DND-41 (cell line): ENCODE measurements at regions not wholly inside any gene's neighbourhood (a gene's known extent, or its start where the extent isn't known, plus 50 kb on each side); places are given as distances from the start of the nearest gene placed in this dataset.
A peak's percentile ranks its signal among the peaks of the same experiment; 100 is the strongest.

Experiments
- ATAC-seq: fragments of 200-7000 bp; cut with Tn5 transposase; 3 replicates; pipeline ENCODE4 v1.9.1; 2021; ENCODE audit warnings: low read depth; ENCODE audit not compliant: insufficient read depth
- DNase-seq: peaks from one replicate; pipeline ENCODE4 v3.0.0-alpha.2; 2020
- H2AFZ ChIP-seq: 2 replicates; pipeline ENCODE4 v1.6.0; 2012; ENCODE audit warnings: low read depth, low read length
- H3K27ac ChIP-seq: 2 replicates; pipeline ENCODE4 v1.5.1; 2012; ENCODE audit warnings: low read length, inconsistent platforms
- H3K27me3 ChIP-seq: fragments of 200-600 bp; sonication (generic); 2 replicates; pipeline ENCODE4 v1.6.0; 2012; ENCODE audit warnings: low read length, mild to moderate bottlenecking, inconsistent platforms; ENCODE audit not compliant: insufficient read depth, poor library complexity
- H3K36me3 ChIP-seq: 2 replicates; pipeline ENCODE4 v1.5.1; 2012; ENCODE audit warnings: low read length, inconsistent platforms; ENCODE audit not compliant: insufficient read depth
- H3K4me1 ChIP-seq: 2 replicates; pipeline ENCODE4 v1.5.1; 2012; ENCODE audit warnings: mild to moderate bottlenecking, low read length; ENCODE audit not compliant: insufficient read depth
- H3K4me2 ChIP-seq: 2 replicates; pipeline ENCODE4 v1.6.0; 2012; ENCODE audit warnings: mild to moderate bottlenecking, moderate library complexity, low read length, inconsistent platforms; ENCODE audit not compliant: insufficient read depth
- H3K4me3 ChIP-seq, 2 experiments: fragments of 200-600 bp in 1 of 2; shearing (Covaris generic) in 1 of 2; 2 replicates each; pipeline ENCODE4 v1.5.1; 2012 to 2016; ENCODE audit warnings: inconsistent platforms in 2 of 2, low read length in 2 of 2, mild to moderate bottlenecking in 2 of 2, low read depth in 1 of 2, moderate library complexity in 1 of 2
- H3K79me2 ChIP-seq: 2 replicates; pipeline ENCODE4 v1.6.0; 2012; ENCODE audit warnings: low read length, inconsistent platforms; ENCODE audit not compliant: insufficient read depth
- H3K9ac ChIP-seq: 2 replicates; pipeline ENCODE4 v1.6.0; 2012; ENCODE audit warnings: low read depth, mild to moderate bottlenecking, inconsistent platforms, low read length, moderate library complexity
- H3K9me3 ChIP-seq: 2 replicates; pipeline ENCODE4 v1.5.1; 2012; ENCODE audit warnings: low read length, moderate library complexity, mild to moderate bottlenecking, inconsistent platforms; ENCODE audit not compliant: insufficient read depth, severe bottlenecking
- H4K20me1 ChIP-seq: 2 replicates; pipeline ENCODE4 v1.6.0; 2012; ENCODE audit warnings: low read length; ENCODE audit not compliant: insufficient read depth
- EZH2 ChIP-seq: IDR thresholded peaks from 3 replicates; pipeline ENCODE4 v1.6.1; 2012; ENCODE audit warnings: borderline replicate concordance, low read depth, mild to moderate bottlenecking, moderate library complexity, low read length, inconsistent platforms; ENCODE audit not compliant: severe bottlenecking
- TF ChIP-seq, protein P1 (sequence below): IDR thresholded peaks from 2 replicates; pipeline ENCODE4 v1.5.1; 2012; ENCODE audit warnings: borderline replicate concordance, low read length, moderate library complexity, mild to moderate bottlenecking; ENCODE audit not compliant: poor library complexity, severe bottlenecking; ENCODE audit errors: extremely low read depth

DNA sequence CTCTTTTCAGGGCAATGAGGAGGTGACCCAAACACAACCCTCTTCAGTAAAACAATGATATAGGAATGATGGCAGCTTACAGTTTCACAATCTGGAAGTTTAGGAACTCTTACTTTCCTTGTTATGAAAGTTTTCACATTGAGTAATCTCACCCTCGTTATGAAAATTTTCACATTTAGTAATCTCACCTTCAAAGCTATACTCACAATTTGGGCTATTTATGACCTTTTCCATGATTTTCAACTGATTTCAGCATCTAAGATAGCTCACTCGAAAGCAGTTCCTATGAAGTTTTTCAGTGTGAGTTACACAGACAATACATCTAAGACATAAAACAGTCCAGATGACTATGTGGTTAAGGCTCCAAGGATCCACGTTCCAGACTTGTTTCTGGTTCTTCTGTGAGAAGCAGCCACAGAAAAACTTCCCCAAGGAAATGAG is 57.1 kb downstream of the FOXD1 start:
- TF ChIP-seq, protein P1, sequence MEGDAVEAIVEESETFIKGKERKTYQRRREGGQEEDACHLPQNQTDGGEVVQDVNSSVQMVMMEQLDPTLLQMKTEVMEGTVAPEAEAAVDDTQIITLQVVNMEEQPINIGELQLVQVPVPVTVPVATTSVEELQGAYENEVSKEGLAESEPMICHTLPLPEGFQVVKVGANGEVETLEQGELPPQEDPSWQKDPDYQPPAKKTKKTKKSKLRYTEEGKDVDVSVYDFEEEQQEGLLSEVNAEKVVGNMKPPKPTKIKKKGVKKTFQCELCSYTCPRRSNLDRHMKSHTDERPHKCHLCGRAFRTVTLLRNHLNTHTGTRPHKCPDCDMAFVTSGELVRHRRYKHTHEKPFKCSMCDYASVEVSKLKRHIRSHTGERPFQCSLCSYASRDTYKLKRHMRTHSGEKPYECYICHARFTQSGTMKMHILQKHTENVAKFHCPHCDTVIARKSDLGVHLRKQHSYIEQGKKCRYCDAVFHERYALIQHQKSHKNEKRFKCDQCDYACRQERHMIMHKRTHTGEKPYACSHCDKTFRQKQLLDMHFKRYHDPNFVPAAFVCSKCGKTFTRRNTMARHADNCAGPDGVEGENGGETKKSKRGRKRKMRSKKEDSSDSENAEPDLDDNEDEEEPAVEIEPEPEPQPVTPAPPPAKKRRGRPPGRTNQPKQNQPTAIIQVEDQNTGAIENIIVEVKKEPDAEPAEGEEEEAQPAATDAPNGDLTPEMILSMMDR: no peak
- no peak for TF ChIP-seq EZH2
- Histone ChIP-seq H4K20me1 (no peaks in the 10 kb centered on the region), H3K9me3 (no peaks in the 10 kb centered on the region), H3K4me3 (no peak overlapping the region), H3K4me2 (no peak overlapping the region), H3K79me2 (no peaks in the 10 kb centered on the region), H2AFZ (no peak overlapping the region), H3K27ac (no peak overlapping the region), H3K9ac (no peak overlapping the region), H3K36me3 (no peaks in the 10 kb centered on the region), H3K4me1 (peaks cover 31% of the 10 kb centered on the region), H3K27me3 (no peaks in the 10 kb centered on the region)
- no peak for DNase-seq
- no peak for ATAC-seq

DNA sequence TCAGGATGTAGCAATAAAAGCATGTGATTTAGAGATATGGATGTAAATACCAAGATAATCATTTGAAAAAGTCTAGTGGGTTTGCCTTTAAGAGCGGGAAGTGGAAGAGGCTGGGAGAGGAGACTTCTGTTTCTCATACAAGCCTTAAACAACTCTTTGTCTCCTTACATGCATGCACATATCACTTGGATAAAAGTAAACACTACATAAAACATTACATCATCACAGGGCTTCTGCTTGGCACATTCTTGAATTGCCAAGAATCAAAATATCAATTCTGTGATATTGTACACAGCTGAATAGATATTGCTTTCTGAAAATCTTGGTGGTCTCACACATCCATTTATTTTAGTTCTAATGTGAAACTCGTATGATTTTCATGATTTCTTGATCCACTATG is 57.6 kb downstream of the FOXD1 start:
- ATAC-seq: no peak
- Histone ChIP-seq H3K36me3 (no peaks in the 10 kb centered on the region), H3K4me3 (no peak overlapping the region), H2AFZ (no peak overlapping the region), H4K20me1 (no peaks in the 10 kb centered on the region), H3K9me3 (peaks cover 4% of the 10 kb centered on the region), H3K4me2 (no peak overlapping the region), H3K9ac (no peak overlapping the region), H3K27ac (no peak overlapping the region), H3K27me3 (no peaks in the 10 kb centered on the region), H3K4me1 (peaks cover 36% of the 10 kb centered on the region), H3K79me2 (no peaks in the 10 kb centered on the region)
- TF ChIP-seq EZH2: no peak
- TF ChIP-seq, protein P1: no peak
- no peak for DNase-seq

DNA sequence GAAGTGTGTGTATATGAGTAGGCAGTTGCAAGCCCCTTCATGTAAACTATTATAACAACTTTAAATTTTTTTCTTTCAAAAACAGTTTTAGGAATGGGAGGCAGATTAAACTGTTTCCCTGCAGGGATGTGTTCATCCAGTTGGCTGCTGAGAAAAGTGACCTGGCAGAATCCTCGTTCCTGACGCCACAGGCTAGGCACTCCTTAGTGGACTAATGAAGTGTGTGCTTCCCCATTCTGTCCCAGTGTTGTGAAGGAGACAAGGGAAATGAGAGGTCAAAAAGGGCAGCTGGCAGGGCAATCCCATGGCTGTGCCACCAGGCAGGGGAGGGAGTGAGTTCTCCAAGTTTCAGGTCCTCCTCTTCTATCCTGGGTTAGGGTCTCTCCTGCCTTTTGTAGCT is 59.8 kb downstream of the FOXD1 start:
- Histone ChIP-seq H3K36me3 (no peaks in the 10 kb centered on the region), H3K27ac (peak overlapping the region; percentile 81), H3K4me3 (no peak overlapping the region), H3K9ac (no peak overlapping the region), H3K79me2 (no peaks in the 10 kb centered on the region), H3K9me3 (peaks cover 26% of the 10 kb centered on the region), H3K27me3 (no peaks in the 10 kb centered on the region), H4K20me1 (no peaks in the 10 kb centered on the region), H3K4me2 (peak overlapping the region; percentile 54; the same call in 1 of the 2 replicates), H2AFZ (peak overlapping the region; percentile 48; the same call in 1 of the 2 replicates), H3K4me1 (peaks cover 40% of the 10 kb centered on the region)
- no peak for TF ChIP-seq EZH2
- TF ChIP-seq, protein P1: no peak
- ATAC-seq (no peak), DNase-seq (no peak)

DNA sequence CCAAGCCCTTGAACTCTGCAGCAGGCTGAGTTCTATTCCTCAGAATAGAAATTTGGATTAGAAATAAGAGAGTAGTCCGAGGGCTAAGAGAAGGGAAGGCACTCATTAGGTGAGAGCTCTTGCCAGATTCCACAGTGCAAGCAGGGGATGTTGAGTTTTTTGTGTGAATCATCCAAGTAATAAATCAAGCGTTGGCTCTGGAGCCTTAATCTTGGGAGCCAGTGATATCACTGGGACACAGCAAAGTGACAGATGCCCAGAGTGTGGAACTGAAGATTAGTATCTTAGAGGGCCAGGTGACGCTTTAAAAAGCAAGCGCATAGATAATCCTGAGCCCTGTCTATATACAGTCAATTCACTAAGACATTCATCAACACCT is 60.3 kb downstream of the FOXD1 start:
- Histone ChIP-seq H3K27ac (peak overlapping the region; percentile 81), H4K20me1 (no peaks in the 10 kb centered on the region), H3K4me3 (no peak overlapping the region), H3K4me2 (peak overlapping the region; percentile 54), H3K4me1 (peaks cover 40% of the 10 kb centered on the region), H3K9me3 (peaks cover 28% of the 10 kb centered on the region), H2AFZ (no peak overlapping the region), H3K27me3 (no peaks in the 10 kb centered on the region), H3K36me3 (no peaks in the 10 kb centered on the region), H3K9ac (peak overlapping the region; percentile 36), H3K79me2 (no peaks in the 10 kb centered on the region)
- DNase-seq: no peak
- TF ChIP-seq, protein P1: no peak
- no peak for TF ChIP-seq EZH2
- peak; percentile 31 for ATAC-seq
